NCI-H2227 (cell line): ENCODE measurements at regions not wholly inside any gene's neighbourhood (a gene's known extent, or its start where the extent isn't known, plus 50 kb on each side); places are given as distances from the start of the nearest gene placed in this dataset.
A peak's percentile ranks its signal among the peaks of the same experiment; 100 is the strongest.

Source experiments
- DNase-seq: peaks from one replicate; lab custom pipeline; 2025; ENCODE audit not compliant: unreplicated experiment; lab: John Stamatoyannopoulos, UW

DNA sequence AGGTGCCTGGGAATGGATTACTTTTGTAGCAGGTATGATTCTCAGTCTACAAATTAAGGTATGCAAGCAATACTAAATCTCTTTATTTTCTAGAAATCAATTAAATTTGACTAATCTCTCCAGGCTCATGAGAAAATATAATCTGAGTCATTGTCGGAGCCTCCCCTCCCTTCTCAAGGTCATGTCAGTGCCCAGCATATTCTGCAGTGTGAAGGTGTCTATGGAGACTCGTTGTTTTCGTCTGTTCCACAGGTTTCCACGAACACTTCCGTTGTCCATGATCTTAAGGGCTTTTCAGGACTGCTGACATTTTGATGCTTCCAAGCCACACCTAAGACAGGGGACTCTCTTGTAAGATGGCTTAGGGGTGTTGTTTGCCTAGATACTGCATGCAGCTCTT lies 56.6 kb upstream of the SCOC start:
- no peak for DNase-seq

DNA sequence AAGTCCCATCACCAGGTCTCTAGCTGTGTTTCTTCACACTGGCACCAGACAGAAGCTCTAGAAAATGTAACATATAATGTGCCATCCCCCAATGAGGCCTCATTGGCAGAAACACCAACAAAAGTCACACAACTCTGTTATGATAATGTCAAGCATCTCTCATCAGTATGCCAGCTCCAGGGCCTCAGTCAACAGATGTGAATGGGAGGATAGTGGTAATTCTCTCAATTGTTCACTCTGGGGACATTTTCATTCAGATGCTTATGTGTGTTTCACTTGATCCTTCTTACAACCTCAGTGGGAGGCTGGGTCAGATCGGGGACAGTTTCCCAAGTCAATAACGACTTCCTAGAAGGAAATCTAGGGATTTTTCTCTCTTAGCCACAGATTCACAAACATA lies 57.5 kb upstream of the SCOC start:
- no peak for DNase-seq

DNA sequence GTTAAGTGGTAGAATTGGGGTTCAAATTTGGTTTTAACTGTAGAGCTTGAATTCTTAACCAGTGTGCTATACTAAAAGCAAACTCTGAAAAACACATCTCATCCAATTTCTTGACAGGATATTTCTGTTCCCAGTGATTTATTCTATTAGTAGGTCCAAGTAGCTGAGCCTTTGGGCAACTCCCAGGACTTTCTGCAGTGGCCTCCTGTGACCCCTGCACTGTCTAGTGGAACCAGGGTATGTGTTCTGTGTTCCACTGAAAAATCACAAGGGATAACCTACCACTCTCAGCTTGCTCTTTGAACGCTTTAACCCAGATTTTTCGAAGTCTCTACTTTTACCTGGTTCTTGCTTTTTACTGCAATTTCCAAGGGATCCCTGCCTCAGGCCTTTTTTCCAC lies 58.0 kb upstream of the SCOC start:
- DNase-seq: no peak

DNA sequence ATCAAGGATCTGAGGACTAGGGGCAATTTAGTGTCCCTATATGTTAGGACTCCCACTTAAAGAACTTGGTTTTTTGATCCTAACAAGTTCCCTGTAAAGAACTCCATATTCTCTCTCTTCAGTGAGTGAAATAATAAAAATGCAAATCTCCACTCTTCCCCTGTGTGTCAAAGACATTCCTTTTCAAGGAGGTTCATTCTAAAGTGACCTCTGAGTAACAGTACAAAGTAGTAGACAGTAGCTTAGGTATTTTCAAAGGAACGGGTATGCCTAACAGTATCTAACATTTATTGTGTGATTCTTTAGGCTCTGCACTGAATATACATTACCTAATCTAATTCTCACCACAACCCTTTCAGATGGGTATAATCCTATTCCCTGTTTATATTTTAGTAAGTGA lies 58.4 kb upstream of the SCOC start:
- no peak for DNase-seq

DNA sequence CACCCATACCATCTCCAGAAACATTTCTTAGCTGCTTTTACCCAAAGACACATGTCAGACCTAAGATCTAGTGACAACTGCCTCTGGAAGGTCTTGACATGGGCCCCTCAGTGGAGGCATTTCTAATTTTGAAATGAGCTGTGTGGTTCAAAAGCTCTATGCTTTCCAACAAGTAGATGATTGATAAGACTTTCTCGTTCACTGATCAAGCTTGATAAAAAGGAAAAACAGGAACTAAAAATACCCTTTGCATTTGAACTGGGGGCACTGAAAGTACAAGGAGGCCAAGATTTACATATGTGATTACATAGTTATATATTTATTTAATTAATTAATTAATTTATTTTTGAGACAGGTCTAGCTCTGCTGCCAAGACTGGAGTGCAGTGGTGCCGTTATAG lies 61.3 kb upstream of the SCOC start:
- no peak for DNase-seq

DNA sequence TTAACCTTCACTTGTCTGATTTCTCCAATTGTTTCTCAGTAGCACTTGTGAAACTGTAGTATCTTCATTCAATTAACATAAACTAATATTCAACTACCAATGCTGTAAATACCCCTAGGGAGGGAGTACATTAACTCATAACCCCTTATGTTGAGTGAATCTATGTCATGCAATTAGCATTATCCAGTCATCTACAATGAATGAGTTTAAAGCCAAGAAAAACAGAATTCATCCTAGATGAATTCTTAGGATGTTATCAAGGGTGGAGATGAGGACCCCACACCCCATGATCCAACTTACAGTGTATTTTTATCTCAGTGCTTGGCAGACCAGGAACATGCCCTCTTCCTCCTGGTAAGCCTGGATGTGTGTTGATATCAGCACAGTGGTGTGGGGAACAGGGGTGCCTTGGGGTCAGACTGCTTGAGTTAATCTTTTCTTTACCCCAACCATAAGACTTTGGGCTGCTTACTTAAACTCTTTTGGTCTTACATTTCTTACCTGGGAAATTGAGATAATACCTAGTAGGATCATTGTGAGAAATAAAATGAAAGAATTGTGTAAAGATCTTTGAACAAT lies 62.1 kb upstream of the SCOC start:
- DNase-seq: no peak

DNA sequence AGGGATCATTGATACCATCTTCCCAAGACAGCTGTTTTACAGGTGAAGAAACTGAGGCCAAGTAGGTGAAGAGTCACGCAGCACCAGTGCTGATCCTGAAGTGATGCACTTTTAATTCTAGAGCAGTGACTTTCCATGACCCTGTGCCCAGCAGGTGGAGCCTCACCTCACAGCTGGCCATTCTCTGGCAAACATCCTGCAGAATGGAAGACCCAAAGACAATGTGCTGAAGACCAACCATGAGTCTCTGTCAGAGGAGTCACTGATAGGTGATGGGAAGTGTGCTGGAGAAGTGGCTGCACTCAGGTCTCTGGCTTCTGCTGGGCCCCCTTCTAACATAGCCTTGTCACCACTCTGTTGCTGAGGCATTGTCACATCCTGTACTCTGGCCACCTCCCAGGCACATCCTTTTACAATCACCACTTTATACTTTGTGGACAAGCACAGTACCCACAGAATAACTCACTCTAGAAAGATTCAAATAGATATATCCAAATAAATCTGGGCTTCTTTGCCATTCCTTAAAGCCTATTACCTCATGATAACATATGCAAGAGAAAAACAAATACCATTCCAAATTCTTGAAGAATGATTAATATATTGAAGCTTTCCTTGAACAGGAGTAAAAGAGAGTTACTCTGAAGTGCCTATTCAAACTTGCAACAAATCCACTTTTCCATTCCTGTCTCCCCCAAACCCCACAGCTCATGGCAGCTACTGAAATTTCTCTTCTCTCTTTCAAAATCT lies 64.1 kb upstream of the SCOC start:
- DNase-seq: no peak

DNA sequence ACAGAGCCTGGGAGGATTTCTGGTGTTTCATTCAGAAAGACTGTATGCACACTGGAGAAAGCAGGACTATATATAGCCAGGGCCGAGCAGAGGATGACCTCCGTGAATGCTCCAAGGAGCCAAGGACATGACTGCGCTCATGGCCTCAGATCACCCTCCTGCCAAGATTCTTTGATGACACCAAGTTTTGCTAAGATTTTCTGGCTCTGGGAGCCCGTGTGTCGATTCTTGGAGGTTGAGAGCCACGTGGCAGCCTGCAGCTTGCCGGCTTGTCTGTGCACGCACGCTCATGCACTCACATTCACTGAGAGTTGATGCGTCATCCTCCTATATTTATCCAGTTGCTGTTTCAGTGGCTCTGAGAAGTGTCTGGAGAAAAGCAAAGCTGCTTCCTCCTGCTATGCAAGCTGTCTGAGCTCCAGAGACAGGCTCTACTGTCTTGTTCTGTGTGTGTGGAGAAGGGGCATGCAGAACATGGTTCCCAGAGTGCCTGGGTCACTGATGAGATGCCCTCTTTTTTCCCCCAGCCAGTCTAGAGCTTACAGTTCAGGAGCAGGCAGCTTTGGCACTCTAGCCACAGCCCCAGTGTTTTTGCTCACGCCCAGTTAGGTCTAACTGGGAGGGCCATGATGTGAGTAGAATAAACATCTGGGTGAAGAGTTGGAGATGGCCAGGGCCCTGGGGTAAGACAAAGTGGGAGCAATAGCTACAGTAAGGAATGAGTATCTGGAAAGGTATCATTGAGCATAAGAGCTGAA lies 64.9 kb upstream of the SCOC start:
- DNase-seq: peak; percentile 40

DNA sequence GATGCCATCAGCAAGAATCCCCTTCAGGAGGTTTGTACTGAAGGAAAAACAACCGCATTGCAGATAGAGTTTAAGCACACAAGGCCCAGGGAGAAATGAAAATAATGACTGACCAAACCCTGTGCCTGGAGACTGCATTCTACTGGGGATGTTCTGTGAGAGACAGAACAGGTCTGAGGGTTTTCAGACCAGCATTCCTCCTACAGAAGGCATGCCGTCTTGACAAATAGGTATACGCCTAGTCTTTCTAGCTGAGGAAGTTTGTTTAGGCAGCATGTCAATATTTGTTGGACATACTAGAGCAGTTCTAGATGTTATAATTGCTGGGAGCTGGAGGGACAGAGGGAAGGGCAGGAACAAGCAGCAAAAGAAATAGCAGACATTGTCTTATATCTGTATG lies 68.4 kb upstream of the SCOC start:
- no peak for DNase-seq

DNA sequence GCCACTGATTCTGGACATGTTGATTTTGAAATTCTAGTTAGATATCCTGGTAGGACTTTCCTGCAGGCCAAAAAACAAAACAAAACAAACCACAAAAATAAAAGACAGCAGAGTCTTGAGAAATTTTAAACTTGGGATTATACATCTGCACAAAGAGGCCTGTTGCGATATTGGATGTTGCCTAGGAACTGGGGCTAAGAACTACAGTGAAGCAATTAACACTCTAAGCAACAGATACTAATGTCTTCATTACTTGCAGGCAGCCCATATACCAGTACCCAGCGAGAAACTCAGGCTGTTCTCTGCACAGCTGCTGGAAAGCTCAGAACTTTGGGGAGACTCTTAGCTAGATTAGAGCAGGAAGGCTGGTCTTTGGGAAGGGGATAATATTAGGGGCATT lies 69.1 kb upstream of the SCOC start:
- DNase-seq: no peak

DNA sequence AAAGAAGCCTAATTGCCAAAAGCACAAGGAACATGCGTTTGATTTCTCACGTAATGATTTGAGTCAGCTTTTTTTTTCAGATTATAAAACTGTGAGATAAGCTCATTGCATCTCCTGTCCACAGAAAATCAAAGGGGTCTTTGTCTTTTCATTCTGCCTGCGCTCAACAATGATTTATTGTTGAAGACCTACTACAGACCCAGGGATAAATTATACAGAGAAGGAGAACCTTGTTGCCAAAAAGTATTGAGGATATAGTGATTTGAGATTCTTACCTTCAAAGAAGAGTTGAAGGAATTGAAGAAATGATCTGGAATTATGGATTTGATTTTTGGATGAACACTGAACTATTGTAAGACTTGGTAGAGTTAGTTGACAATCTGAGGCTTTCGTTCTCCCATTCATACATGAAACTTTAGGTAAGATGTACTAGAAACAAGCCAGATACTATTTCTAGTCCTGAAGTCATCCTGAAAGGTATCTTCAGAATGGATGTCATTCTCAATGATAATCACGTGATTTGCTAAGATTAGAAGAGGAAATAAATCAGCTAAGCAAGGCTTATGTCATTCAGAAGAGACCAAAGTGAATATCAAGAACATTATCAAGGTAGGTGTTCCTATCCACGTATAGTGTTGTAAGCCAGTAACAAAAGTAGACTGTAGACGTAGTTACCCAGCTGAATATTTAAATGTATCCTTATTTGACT lies 71.1 kb upstream of the SCOC start:
- DNase-seq: no peak

DNA sequence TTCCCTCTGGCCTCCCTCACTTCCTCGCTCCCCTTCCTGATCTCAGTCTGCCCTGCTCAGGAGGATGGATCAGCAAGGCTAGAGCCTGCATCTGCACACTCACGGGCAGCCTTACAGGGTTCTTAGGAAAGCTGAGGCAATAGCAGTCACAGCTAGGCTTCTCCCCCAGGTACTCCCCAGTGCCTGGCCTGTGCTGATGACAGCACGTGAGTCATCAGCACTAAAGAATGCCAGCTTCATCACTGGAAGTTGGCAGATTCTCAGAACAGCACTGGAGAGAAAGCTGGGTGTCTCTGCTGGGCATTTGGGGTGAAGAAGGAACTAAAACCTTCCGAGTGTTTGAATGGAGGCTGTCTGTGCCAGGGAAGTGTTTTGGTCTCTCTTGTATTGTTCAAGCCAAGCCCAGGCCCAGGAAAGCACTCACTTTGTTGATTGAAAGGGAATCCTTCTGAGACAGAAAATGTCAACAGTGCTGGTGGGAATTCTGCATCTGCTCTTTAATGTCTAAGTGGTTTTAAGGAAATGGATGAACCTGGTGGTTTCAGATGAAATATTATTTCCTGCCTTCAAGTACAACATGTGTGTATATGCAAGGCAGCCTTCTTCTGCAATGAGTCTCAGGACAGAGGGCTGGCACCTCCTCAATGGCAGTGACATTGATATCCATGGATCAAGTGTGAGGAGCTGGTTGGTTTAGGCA lies 73.0 kb upstream of the SCOC start:
- DNase-seq: no peak

DNA sequence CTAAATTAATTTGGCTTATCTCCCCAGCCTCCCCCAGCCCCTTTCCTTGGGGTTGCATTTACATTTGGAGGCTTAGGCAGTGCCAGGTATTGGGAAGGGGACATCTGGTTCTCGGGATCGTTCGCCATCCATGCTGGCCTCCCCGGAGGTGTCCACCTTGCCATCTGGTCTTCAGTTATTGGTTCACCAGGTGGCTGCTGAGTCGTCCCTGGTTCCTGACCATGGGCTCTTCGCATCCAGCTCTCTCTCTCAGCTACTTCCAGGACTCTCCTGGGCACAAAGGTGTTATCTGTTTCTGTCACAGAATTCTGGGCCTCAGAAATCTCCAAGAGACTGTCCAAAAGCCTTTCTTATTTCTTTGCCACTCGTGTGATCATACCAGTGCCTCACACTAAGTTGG lies 75.4 kb upstream of the SCOC start:
- no peak for DNase-seq

DNA sequence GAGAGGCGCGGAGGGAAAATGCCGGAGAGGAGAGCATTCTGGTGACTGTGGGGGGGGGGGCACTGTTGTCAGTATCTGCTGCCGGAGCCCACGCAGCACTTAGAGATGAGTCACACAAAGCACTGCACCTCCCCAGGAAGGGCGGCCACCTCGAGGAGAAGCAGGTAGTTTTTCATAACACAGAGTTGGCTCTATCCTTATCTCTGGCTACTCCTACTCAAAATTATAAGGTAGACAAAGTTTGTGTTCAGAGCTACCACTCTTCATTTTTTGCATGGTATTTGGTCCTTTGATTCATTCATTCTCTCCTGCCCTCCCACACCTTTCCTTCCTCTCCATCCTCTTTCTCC lies 76.2 kb upstream of the SCOC start:
- peak; percentile 38 for DNase-seq

DNA sequence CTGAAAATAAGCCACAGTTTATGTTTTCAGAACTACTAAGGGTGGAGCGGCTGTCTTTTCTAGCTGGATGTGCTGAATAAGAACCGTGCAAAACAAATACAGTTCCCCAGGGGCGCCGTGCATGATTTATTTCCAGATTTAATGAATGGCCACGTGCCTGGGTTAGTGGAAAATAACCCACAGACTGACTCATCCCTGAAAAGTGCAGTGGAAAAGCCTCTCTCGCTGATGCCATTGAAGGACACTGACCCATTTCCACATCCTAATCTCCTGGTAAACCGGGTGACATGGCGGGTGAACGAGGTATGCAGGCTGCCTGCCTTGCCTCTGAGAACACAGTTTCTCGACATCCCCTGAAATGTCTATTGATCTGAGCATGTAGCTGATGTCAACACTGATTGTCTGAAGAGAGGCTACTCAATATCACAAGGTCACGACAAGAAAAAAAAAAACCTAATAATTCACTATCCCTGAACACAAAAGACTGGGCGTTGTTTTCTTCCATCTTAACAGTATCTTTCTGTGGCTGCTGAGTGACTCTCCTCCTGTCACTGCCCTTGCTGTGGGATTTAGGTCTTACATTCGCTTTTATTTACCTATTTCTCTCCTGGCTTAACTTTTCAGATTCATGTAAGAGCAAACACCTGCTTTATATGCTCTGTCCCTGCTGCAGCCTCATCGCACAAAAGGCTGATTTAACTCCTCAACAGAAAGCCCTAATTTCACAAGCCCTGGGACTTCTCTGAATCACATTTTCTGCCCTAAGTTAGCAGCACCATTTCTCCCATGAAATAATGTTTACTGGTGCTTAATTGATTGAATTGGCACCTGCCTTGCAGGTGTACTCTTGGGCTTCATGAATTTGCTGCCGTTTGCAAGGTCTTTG lies 76.9 kb upstream of the SCOC start:
- peak; percentile 32 for DNase-seq

DNA sequence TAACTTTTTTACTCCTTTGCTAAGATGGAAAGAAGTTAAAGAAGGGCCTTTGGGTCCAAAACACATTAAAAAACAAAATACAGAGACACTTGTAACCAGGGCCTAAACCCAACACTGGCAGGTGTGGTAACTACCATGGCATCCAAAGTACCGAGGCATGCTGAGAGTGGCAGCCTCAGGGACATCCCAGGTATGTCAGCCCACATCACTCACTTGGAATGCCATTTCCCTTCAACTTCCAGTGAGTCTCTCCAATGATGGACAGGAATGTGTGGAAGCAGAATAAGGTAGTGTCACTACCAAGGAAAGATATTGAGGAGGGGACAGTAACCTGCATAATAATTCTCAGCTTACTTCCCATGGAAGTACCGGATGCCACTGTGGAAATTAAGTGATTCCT lies 79.5 kb upstream of the SCOC start:
- DNase-seq: no peak

DNA sequence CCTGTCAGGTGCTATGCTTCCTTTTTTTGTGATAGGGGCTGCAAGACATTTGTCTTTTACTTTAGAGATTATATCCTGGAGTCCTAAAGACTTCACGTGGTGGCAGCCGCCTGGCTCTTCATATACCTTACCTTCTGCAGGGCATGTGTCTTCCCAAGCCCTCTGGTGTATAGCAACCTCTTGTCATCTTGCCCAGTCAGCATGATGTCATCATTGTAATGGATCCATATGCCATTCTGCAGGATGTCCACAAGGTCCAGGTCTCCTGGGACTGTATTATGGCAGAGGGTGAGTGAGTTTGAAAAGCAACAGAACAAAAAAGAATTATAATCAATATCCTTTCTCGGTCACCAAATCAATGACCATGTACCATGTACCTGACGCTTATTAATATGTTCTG lies 82.2 kb upstream of the SCOC start:
- DNase-seq: no peak

DNA sequence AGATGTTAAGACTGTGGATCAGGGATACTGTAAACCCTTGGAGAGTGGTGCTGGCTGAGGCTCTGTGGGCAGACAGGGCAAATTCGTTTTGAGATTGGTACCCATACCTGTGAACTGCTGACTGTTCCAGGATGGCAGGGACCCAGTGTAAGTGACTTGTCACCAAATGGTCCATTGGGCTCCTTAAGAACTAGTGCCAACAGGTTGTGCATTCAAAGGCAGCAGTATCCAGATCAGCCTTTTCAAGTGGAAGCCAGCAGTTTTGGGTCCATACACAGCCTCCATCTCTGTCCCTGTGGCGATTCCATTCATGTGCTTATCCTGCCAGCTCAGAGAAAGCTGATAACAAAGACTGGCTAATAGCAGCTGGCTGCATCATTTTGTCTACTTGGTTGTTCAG lies 84.0 kb upstream of the SCOC start:
- no peak for DNase-seq

DNA sequence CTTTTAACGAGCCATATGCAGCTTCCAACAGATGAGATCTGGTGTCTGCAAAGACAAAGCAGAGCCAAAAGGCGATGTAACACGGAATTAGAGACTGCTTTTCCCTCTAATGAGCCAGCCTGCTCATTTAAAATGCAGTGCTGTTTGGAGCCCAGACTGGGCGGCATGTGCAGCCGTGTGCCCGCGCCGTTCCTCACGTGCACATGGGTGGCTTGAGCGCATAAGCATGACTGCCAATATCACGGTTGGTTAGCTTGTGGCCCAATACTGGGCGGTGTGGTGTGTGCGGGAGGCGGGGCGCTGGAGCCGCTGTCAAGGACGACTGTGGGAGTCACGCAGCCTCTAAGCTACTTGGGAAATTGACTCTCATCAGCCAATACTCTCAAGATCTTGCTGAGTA lies 87.0 kb upstream of the SCOC start:
- peak; percentile 78 for DNase-seq

DNA sequence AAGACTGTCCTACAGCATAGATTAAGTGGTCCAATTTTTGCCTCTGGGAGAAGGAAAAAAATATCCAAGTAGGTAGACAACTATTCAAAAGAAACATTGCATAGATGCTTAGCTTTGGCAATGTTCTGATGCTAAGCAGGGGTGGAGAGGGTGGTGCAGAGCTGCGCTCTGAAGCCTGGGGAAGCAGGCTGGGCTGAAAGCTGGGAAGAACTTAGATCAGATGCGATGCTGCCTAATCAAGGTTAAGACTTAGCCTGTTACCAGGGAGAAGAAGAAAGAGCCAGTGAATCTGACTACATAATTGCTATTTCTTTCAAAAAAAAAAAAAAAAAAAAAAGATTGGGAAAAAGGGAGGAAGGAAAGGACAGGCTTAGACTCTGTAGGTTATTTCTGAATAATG lies 89.0 kb upstream of the SCOC start:
- DNase-seq: no peak
